Stimulated activated naive CD4-positive, alpha-beta T cell (primary cell): ENCODE measurements at regions not wholly inside any gene's neighbourhood (a gene's known extent, or its start where the extent isn't known, plus 50 kb on each side); places are given as distances from the start of the nearest gene placed in this dataset.
"Not testable (repeated sequence)": the region's sequence is repeated elsewhere in the genome, so short reads cannot be mapped to it uniquely, and the experiment has no call there.

Source experiments
- DNase-seq, 6 experiments: peaks; one replicate each; lab custom pipeline; 2025; lab: John Stamatoyannopoulos, UW

DNA sequence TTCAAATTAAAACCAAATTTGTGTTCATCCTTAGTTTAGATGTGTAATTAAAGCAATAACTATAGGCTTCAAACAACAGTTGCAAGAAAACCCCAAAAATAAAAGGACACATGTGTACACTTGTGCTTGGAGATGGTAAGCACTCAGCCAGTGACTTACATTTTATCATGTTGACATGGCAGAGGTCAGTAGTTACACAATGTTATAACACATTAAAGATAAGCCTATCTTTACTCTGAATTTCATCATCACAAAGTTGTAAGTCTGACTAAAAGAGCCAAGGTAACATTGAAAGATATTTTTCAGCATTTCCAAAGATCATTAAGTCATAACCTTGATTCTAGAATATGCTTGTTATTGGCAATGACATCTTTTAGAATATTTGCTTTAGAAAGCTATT is 98.5 kb upstream of the PNPLA4 start:
- DNase-seq: no peak

DNA sequence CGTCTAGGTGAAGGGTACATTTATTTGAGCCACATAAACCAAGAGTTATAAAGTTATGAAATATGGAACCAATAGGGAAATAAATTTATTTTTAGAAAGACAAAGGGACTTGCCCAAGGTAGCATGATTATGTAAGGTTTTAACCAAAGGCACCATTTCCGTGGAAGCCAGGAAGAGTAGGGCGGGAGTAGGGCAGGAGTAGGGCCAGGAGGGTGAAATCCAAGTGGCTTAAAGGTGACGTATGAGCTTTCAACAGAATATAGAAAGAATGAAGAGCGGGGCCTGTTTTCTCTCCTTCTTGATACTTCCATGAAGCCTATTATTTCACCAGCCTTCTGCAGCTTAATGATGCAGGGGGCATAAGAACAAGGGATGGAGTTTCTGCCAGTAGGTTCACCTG is 91.7 kb upstream of the PNPLA4 start:
- DNase-seq: no peak

DNA sequence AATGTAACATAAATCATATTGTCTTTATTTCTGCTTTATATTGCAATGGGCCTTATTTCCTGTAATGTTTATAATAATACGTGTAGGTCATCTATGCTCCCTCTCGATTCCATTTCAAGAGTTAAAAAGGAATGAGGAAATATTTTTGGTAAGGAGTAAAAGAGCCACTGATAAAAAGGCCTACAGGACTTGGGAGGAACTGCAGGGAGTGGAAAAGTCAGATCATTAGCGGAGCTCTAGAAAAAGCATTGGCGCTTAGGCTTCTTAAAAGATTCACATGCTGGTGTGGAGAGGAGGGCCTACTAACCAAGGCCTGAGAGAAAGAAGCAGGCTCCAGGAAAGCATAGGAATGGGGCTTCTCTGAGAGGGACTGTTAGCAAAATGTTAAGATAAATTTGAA is 82.9 kb upstream of the PNPLA4 start:
- no peak for DNase-seq

DNA sequence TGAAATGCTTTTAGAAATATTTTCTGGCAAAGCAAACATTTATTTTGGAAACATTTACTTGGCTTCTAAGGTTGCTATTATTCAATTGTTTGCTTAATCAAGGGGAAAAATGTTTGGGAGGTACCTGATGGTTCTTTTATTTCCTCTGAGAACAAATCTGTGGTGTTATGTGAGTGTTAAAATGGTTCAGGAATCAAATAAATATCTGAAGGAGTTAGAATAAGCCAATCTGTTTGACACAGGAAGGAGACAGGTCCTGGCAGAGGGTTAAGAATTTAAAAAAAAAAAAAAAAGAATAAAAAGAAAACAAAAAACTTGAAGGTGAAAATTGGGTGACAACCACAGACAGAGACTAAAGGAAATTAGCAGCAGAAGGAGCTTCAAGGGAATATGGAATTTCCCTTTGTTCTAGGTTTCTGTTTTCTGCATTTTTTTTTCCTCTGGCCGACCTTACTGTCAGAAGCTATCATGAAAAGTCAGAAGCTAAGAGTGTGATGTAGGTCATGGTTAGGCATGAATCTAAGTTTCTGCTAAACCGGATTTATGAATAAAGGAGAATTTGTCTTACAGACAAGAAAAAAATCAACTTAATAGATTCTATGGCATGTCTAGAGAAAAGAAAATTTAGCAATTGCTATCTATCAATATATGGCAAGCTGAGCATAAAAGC is 78.6 kb upstream of the PNPLA4 start:
- no peak for DNase-seq

DNA sequence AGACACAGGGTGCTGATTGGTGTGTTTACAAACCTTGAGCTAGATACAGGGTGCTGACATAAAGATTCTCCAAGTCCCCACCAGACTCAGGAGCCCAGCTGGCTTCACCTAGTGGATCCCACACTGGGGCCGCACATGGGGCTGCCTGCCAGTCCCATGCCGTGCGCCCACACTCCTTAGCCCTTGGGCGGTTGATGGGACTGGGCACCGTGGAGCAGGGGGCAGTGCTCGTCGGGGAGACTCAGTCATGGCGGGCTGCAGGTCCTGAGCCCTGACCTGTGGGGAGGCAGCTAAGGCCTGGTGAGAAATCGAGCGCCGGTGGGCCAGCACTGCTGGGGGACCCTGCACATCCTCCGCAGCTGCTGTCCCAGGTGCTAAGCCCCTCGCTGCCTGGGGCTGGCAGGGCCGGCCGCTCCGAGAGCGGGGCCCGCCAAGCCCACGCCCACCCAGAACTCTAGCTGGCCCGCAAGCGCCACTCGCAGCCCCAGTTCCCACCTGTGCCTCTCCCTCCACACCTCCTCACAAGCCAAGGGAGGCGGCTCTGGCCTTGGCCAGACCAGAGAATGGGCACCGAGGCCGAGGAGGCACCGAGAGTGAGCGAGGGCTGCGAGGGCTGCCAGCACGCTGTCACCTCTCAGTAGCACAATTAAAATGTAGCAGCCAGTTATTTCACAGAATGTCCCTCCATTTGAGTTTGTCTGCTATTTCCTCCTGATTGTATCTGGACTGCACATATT is 76.1 kb upstream of the PNPLA4 start:
- no peak for DNase-seq

DNA sequence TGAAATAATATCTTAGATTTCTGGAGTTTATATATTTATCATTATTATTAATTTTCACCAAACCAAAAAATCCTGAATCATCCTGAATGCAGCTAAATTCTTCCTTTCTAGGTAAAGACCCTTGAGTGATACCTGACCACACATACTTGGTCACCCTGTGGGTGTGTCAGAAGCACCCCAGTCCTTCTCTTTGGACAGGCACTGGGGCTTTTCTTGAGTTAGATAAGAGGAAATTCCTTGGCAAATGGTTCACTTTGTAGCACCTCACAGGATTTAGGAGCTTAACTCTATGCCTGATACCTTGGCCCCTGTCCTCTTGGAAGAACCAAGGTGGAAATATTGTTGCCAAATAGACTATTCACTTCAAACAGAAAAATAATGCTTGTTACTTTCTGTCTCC is 69.6 kb upstream of the PNPLA4 start:
- DNase-seq: no peak

DNA sequence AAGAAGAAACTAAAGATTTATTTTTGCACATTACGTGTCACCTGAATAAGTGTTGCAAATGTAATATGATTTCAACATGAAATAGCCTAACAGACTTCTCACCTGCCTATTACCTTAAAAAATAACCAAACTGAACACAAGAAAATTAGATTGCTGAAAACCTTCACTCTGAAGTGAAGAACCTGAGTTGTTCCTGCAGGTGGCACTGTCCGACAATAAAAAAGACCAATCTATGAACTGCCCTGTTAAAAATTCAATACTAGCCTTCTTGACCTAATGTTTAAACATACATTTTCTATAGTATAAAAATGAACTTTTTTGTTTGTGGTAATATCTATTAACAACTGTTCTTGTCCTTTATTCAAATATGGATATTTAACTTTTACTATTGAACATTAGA is 69.2 kb upstream of the PNPLA4 start:
- DNase-seq: peak in 4 of 6 experiments; percentile 0 to 20 (median 8)

DNA sequence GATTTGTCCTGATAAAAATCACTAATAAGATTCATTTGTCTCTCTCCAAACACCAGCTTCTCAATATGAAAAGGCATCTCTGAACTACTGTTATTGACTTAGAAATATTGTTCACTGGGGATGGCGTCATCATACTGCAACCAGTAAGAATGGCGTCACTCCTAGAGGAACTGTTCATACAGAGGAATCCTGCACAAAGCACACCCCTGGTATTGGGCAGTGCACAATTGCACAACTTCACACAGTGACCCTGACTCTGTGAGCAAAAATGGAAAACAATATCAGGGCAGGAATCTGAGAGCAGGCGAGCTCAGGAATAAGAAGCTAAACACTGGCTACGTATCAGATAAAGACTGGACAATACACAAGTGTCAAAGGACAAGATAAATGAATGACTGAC is 66.7 kb upstream of the PNPLA4 start:
- no peak for DNase-seq

DNA sequence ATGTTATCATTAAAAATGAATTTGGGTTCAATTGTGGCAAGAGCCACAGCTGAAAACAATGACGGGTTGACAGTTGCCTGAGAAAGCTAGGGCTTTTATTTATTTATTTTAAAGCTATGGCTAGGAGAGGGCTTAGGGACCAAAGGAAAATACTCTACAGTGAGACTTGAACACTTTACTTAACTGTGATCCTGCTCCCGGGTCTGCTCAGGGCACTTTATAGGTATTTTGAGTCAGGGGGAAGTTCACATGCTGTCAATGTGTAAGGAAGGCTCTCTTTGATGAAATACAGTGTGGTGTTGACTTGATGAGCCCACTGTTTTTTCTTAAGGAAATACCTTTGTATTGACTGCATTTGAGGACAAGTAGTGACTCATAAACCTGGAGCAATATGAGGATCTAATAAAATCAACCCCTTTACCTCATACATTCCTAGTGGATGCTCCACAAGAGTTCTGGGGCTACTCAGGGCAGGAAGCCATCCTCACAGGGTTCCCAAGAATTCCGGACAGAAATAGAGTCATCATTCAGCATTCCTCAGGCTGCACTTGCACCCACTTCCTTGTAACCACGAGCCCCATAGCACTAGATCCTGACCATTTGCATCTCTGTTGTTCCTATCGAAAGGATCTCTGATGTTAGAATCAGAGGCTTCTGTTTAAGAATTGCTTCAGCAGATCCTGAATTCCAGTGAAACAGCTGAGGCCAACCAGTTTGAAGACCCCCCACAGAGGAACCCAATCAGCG is 61.0 kb upstream of the PNPLA4 start:
- not testable (repeated sequence) for DNase-seq

DNA sequence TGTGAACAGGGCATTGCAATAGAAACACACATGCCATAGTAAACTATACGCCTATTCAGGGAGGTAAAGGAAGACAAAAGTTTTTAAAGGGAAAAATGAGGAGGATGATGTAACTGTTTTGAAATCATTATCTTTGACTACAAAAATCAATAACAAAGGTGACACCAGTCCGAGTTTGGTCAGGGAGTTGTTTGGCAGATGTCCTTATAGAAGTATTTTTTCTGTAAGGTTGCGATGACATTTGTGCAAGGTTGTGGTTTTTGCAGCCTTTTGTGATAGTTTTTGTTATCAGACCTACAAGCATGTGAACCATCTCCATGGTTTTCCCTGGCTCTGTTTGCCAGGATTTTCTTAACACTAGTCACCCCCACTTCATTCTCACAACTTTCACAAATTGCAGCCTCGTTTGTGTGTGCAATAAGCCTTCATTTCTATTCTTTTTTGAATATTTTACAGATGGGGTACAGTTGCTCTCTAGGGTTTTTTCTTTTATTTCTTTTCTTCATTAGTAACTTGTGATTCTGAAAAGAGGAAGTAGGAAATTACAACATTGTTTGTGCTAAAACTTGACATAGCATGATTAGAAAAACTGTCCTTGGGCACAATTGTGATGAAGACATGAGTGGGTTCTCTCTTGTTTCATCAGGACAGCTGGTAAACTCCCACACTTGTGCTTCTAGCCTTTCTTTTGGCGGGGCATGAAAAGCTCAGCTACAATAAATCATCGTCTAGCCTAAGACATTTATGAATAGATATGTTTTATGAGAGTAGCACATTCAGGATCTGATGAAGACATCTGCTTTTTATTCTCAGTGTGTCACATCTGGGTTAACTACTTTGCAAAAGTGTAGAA is 60.2 kb upstream of the PNPLA4 start:
- DNase-seq: no peak

DNA sequence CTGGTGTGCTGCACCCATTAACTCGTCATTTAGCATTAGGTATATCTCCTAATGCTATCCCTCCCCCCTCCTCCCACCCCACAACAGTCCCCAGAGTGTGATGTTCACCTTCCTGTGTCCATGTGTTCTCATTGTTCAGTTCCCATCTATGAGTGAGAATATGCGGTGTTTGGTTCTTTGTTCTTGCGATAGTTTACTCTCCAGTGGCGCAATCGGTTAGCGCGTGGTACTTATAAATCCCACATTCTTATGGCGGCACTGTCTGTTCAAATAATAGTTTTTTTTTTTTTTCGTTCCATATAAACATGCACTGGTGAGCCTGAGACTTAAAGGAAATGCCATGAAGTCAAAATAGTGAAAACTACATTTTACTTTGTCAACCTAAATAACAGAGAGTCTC is 59.5 kb upstream of the PNPLA4 start:
- not testable (repeated sequence) for DNase-seq

DNA sequence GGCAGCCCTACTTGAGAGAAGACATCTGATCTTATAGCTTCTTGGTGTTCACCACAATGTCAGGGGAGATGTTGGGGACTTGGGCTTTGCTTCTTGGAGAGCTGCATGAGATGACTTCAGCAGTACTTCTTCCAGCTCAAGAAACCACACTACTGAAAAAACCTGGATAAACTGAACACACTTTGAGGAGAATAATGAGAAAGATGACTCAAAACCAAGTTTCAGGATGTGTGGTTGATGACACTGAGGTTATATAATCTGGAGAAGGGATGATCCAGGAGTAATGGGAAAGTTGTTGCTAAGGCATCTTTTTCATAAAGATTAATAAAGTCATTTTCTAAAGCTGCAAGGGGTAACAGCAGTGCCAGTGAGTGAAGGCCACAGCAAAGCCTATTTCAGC is 58.4 kb upstream of the PNPLA4 start:
- no peak for DNase-seq

DNA sequence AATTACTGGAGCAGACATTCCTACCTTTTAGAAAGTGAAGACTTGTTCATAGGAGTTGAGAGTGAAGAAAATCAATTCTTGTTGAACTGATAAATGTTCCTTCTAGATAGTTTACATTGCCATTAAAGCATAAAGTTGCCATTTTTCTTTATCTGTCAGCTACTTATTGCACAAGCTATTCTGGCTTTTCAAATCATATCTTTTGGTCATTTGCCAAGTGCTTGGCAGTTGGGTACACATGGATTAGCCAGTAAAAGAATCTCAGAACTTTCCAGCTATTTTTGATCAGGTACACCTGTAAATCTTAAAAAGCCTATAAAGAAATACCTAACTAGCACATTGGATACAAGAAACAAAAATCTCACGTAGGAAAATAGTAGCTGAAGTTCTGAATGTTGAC is 56.4 kb upstream of the PNPLA4 start:
- DNase-seq: no peak
